ENCODE measurements at regions not wholly inside any gene's neighbourhood (a gene's known extent, or its start where the extent isn't known, plus 50 kb on each side); places are given as distances from the start of the nearest gene placed in this dataset.
"Not testable (repeated sequence)": the region's sequence is repeated elsewhere in the genome, so short reads cannot be mapped to it uniquely, and the experiment has no call there.

- H3K4me3 ChIP-seq (ENCODE audit: low read depth, low read length): no peak overlapping the region
- TF ChIP-seq, protein P1, sequence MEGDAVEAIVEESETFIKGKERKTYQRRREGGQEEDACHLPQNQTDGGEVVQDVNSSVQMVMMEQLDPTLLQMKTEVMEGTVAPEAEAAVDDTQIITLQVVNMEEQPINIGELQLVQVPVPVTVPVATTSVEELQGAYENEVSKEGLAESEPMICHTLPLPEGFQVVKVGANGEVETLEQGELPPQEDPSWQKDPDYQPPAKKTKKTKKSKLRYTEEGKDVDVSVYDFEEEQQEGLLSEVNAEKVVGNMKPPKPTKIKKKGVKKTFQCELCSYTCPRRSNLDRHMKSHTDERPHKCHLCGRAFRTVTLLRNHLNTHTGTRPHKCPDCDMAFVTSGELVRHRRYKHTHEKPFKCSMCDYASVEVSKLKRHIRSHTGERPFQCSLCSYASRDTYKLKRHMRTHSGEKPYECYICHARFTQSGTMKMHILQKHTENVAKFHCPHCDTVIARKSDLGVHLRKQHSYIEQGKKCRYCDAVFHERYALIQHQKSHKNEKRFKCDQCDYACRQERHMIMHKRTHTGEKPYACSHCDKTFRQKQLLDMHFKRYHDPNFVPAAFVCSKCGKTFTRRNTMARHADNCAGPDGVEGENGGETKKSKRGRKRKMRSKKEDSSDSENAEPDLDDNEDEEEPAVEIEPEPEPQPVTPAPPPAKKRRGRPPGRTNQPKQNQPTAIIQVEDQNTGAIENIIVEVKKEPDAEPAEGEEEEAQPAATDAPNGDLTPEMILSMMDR (IDR thresholded peaks at IDR 0.05; ENCODE audit: borderline replicate concordance, insufficient read depth, low read depth, low read length): no peak
These were observed 211.1 kb downstream of the ALG10B start for GRCh38 chr12:38527631-38528030.

- TF ChIP-seq, protein P1 (IDR thresholded peaks at IDR 0.05; ENCODE audit: borderline replicate concordance, insufficient read depth, low read depth, low read length): no peak
- H3K4me3 ChIP-seq (ENCODE audit: low read depth, low read length): no peak overlapping the region
These were observed 212.0 kb downstream of the ALG10B start for GRCh38 chr12:38528527-38528926.

GRCh38 chr12:38529281-38529680 is 212.7 kb downstream of the ALG10B start:
- not testable (repeated sequence) for H3K4me3 ChIP-seq (ENCODE audit: low read depth, low read length)

GRCh38 chr12:38538319-38538718 is 221.7 kb downstream of the ALG10B start:
- H3K4me3 ChIP-seq (ENCODE audit: low read depth, low read length): no peak overlapping the region
- TF ChIP-seq, protein P1 (IDR thresholded peaks at IDR 0.05; ENCODE audit: borderline replicate concordance, insufficient read depth, low read depth, low read length): no peak

DNA sequence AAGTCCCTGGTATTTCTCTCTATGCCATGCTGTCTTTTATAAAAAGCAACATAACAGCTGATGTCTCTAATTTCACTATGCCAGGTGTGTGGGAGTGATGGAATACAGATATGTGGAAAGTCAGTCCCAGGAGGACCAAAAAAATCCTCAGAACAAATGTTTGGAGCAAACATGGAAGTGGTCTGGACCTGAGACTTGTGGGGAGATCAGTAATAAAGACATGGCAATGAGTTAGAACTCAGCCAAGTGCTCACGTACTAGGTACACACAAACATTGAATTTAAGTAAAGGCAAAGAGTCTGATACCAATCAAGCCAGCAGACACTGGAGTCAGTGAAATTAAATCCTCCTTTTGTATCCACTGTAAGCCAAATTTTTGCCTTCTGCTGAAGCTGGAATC is 223.6 kb downstream of the ALG10B start:
- H3K4me3 ChIP-seq (ENCODE audit: low read depth, low read length): no peak overlapping the region

GRCh38 chr12:38541849-38542248 is 225.3 kb downstream of the ALG10B start:
- no peak overlapping the region for H3K4me3 ChIP-seq (ENCODE audit: low read depth, low read length)
- TF ChIP-seq, protein P1 (IDR thresholded peaks at IDR 0.05; ENCODE audit: borderline replicate concordance, insufficient read depth, low read depth, low read length): no peak

More for the DNA sequence above, 223.6 kb downstream of the ALG10B start:
- TF ChIP-seq, protein P1 (IDR thresholded peaks at IDR 0.05; ENCODE audit: borderline replicate concordance, insufficient read depth, low read depth, low read length): no peak

DNA sequence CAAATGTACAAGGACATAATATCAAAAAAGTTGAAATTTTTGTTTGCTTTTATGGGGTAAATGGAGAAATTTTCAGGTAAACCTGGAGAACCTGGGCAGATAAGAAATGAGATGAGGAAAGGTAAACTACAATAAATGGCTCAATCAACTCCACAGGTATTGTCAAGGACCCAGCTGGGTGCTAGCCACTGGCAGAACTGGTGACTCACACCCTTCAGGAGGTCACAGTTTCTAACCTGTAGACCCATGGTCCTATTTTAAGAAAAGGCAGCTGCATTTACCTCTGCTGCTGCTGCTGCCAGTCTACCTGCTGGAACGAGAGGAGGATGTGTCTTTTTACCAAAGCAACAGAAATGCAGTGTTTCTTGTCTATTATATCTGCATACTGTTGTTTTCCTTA is 226.6 kb downstream of the ALG10B start:
- no peak overlapping the region for H3K4me3 ChIP-seq (ENCODE audit: low read depth, low read length)
- TF ChIP-seq, protein P1 (IDR thresholded peaks at IDR 0.05; ENCODE audit: borderline replicate concordance, insufficient read depth, low read depth, low read length): no peak
